H1 (cell line): ENCODE measurements at regions not wholly inside any gene's neighbourhood (a gene's known extent, or its start where the extent isn't known, plus 50 kb on each side); places are given as distances from the start of the nearest gene placed in this dataset.

Source experiments
- CTCF ChIA-PET: fragments of 300-600 bp; sonication (Branson Sonifier 250); formaldehyde crosslinking; loops from one replicate; lab custom pipeline; 2021; ENCODE audit not compliant: partially characterized antibody; lab: Charles Lee
- POLR2A ChIA-PET: fragments of 300-600 bp; sonication (Branson Sonifier 250); formaldehyde crosslinking; loops from one replicate; lab custom pipeline; 2021; ENCODE audit warnings: inconsistent platforms; ENCODE audit not compliant: partially characterized antibody; lab: Charles Lee
- DNase-seq, 2 experiments: peaks; one replicate each; pipeline versions ENCODE4 v3.0.0 to v3.0.0-alpha.2; 2010 to 2022; ENCODE audit warnings: low spot score in 2 of 2, low read depth in 1 of 2, mixed read lengths in 1 of 2
- FAIRE-seq: peaks from 2 replicates; lab custom pipeline; 2011; peaks lifted over from hg19 to GRCh38; lab: Jason Lieb, UNC
- H2AFZ ChIP-seq: 2 replicates; pipeline ENCODE4 v1.8.1; 2012; ENCODE audit warnings: low read length, inconsistent platforms
- H2AK5ac ChIP-seq: 2 replicates; pipeline ENCODE4 v1.6.1; 2013; ENCODE audit warnings: low read depth, low read length
- H2BK120ac ChIP-seq: replicated peaks from 2 replicates; pipeline ENCODE3; 2013; ENCODE audit warnings: low read depth, low read length, inconsistent platforms
- H2BK12ac ChIP-seq: 2 replicates; pipeline ENCODE4 v1.6.1; 2013; ENCODE audit warnings: low read depth, low read length
- H2BK15ac ChIP-seq: 2 replicates; pipeline ENCODE4 v1.6.1; 2013; ENCODE audit warnings: low read length
- H2BK20ac ChIP-seq: 2 replicates; pipeline ENCODE4 v1.6.1; 2013; ENCODE audit warnings: low read length
- H2BK5ac ChIP-seq: 2 replicates; pipeline ENCODE4 v1.6.1; 2013; ENCODE audit warnings: low read depth, low read length
- H3K14ac ChIP-seq: 2 replicates; pipeline ENCODE4 v1.6.1; 2013; ENCODE audit warnings: inconsistent platforms; ENCODE audit not compliant: insufficient read length
- H3K18ac ChIP-seq: 2 replicates; pipeline ENCODE4 v1.6.1; 2013; ENCODE audit warnings: low read length; ENCODE audit errors: extremely low read depth
- H3K23ac ChIP-seq: 2 replicates; pipeline ENCODE4 v1.6.1; 2013; ENCODE audit warnings: inconsistent platforms; ENCODE audit not compliant: insufficient read length
- H3K23me2 ChIP-seq: 2 replicates; pipeline ENCODE4 v1.6.1; 2013; ENCODE audit warnings: low read depth, low read length
- H3K27ac ChIP-seq: 2 replicates; pipeline ENCODE4 v1.6.1; 2011; ENCODE audit warnings: low read depth, low read length, inconsistent platforms
- H3K27me3 ChIP-seq, 4 experiments: replicated peaks in 1 of 4; 1 replicate in 1 of 4; 2 replicates in 3 of 4; pipeline versions ENCODE4 v1.6.1 to v1.8.1; 2011 to 2013; ENCODE audit warnings: low read length in 3 of 4, mild to moderate bottlenecking in 3 of 4, inconsistent platforms in 2 of 4, mixed read lengths in 2 of 4, moderate library complexity in 1 of 4; ENCODE audit not compliant: control insufficient read depth in 3 of 4, insufficient read depth in 3 of 4; ENCODE audit errors: extremely low read depth in 1 of 4
- H3K36me3 ChIP-seq, 4 experiments: 2 replicates each; pipeline versions ENCODE4 v1.6.1 to v1.8.1; 2011 to 2013; ENCODE audit warnings: mild to moderate bottlenecking in 4 of 4, low read length in 3 of 4, moderate library complexity in 2 of 4, control low read depth in 1 of 4, inconsistent platforms in 1 of 4; ENCODE audit not compliant: insufficient read depth in 4 of 4, control insufficient read depth in 2 of 4
- H3K4ac ChIP-seq: replicated peaks from 2 replicates; pipeline ENCODE3; 2013; ENCODE audit warnings: low read length, low read depth, mixed read lengths, inconsistent platforms; ENCODE audit not compliant: insufficient read length
- H3K4me1 ChIP-seq, 4 experiments: replicated peaks in 1 of 4; 1 replicate in 1 of 4; 2 replicates in 3 of 4; pipeline versions ENCODE4 v1.6.1 to v1.8.1; 2011 to 2013; ENCODE audit warnings: low read length in 3 of 4, inconsistent platforms in 2 of 4, mixed read lengths in 1 of 4; ENCODE audit not compliant: insufficient read depth in 4 of 4, control insufficient read depth in 3 of 4
- H3K4me2 ChIP-seq, 2 experiments: 2 replicates each; pipeline versions ENCODE4 v1.6.1 to v1.8.1; 2011 to 2013; ENCODE audit warnings: low read depth in 2 of 2, low read length in 2 of 2, control low read depth in 1 of 2, inconsistent platforms in 1 of 2, mild to moderate bottlenecking in 1 of 2; ENCODE audit not compliant: insufficient read depth in 1 of 2
- H3K4me3 ChIP-seq, 4 experiments: fragments of 200-600, 300-600 bp in 1 of 4; sonication (generic), shearing (Covaris generic), sonication (Bioruptor Twin) in 1 of 4; 2 replicates each; pipeline versions ENCODE4 v1.5.1 to v1.8.1; 2011 to 2016; ENCODE audit warnings: low read length in 4 of 4, low read depth in 3 of 4, control low read depth in 2 of 4, inconsistent platforms in 2 of 4, mild to moderate bottlenecking in 2 of 4, mixed read lengths in 1 of 4, moderate library complexity in 1 of 4; ENCODE audit not compliant: insufficient read depth in 2 of 4; ENCODE audit errors: extremely low read depth in 1 of 4
- H3K56ac ChIP-seq: replicated peaks from 2 replicates; pipeline ENCODE3; 2013; ENCODE audit warnings: low read depth, mild to moderate bottlenecking, mixed read lengths, low read length, inconsistent platforms; ENCODE audit not compliant: insufficient read length
- H3K79me1 ChIP-seq: 2 replicates; pipeline ENCODE4 v1.6.1; 2013; ENCODE audit warnings: low read depth, low read length, control low read depth
- H3K79me2 ChIP-seq, 2 experiments: 2 replicates each; pipeline versions ENCODE4 v1.6.1 to v1.8.1; 2012 to 2013; ENCODE audit warnings: low read length in 2 of 2, mild to moderate bottlenecking in 2 of 2, inconsistent platforms in 1 of 2; ENCODE audit not compliant: insufficient read depth in 2 of 2, control insufficient read depth in 1 of 2
- H3K9ac ChIP-seq, 4 experiments: replicated peaks in 1 of 4; 1 replicate in 1 of 4; 2 replicates in 3 of 4; pipeline versions ENCODE4 v1.6.1 to v1.8.1; 2011 to 2013; ENCODE audit warnings: low read depth in 3 of 4, low read length in 3 of 4, control low read depth in 2 of 4, mild to moderate bottlenecking in 2 of 4, moderate library complexity in 2 of 4, inconsistent platforms in 1 of 4; ENCODE audit errors: extremely low read depth in 1 of 4
- H3K9me3 ChIP-seq, 2 experiments: 2 replicates each; pipeline versions ENCODE4 v1.6.1 to v1.8.1; 2012 to 2013; ENCODE audit warnings: mild to moderate bottlenecking in 2 of 2, moderate library complexity in 2 of 2, control low read depth in 1 of 2, inconsistent platforms in 1 of 2, low read depth in 1 of 2, low read length in 1 of 2, mixed read lengths in 1 of 2; ENCODE audit not compliant: insufficient read depth in 2 of 2
- H4K20me1 ChIP-seq, 2 experiments: replicated peaks in 1 of 2; 2 replicates each; pipeline versions ENCODE3 to v1.8.1; 2011 to 2013; ENCODE audit warnings: inconsistent platforms in 2 of 2, low read length in 2 of 2, mild to moderate bottlenecking in 1 of 2; ENCODE audit not compliant: insufficient read depth in 2 of 2, control insufficient read depth in 1 of 2
- H4K5ac ChIP-seq: 2 replicates; pipeline ENCODE4 v1.6.1; 2013; ENCODE audit warnings: low read length, low read depth, mixed read lengths, inconsistent platforms; ENCODE audit not compliant: insufficient read length
- H4K8ac ChIP-seq: 2 replicates; pipeline ENCODE4 v1.8.0; 2013; ENCODE audit warnings: mild to moderate bottlenecking, moderate library complexity, low read length, inconsistent platforms; ENCODE audit not compliant: insufficient read depth; ENCODE audit errors: extremely low read depth
- H4K91ac ChIP-seq: replicated peaks from 2 replicates; pipeline ENCODE3; 2013; ENCODE audit warnings: low read length, mixed read lengths, inconsistent platforms; ENCODE audit not compliant: insufficient read length
- FOSL1 ChIP-seq: IDR thresholded peaks from 2 replicates; pipeline ENCODE4 v1.6.1; 2011; ENCODE audit warnings: mild to moderate bottlenecking, low read depth, low read length, moderate library complexity; ENCODE audit not compliant: insufficient read depth
- TCF12 ChIP-seq: IDR thresholded peaks from 2 replicates; pipeline ENCODE4 v1.6.1; 2011; ENCODE audit warnings: low read depth, mild to moderate bottlenecking, low read length
- WGBS, 2 experiments: shearing (Covaris generic) in 1 of 2; methylation state at CpG; one replicate each; pipeline versions ENCODE4 v1.1.6 to v1.1.7; 2013 to 2015; ENCODE audit warnings: low lambda C conversion rate in 2 of 2, mixed read lengths in 2 of 2, inconsistent platforms in 1 of 2, low coverage in 1 of 2, missing lambda C conversion rate in 1 of 2; ENCODE audit not compliant: insufficient replicate concordance in 2 of 2, insufficient coverage in 1 of 2, insufficient read length in 1 of 2; ENCODE audit errors: extremely low coverage in 1 of 2, missing lambda C conversion rate in 1 of 2; 5-methylcytosine and 5-hydroxymethylcytosine counted together

- Histone ChIP-seq H3K79me1 (no peaks in the 10 kb centered on the region), H3K36me3 (no peaks in the 10 kb centered on the region), H3K27ac (no peak overlapping the region), H3K4me1 (0 out of 7 replicates have a peak, but pooled peaks cover 0 to 2% (median 0%) of the 10 kb centered on the region in 4 experiments), H3K4ac (no peak overlapping the region), H2BK12ac (no peak overlapping the region), H3K9me3 (no peaks in the 10 kb centered on the region), H4K20me1 (no peaks in the 10 kb centered on the region), H2AFZ (no peak overlapping the region), H3K4me3 (no peak overlapping the region), H2AK5ac (no peak overlapping the region), H3K18ac (no peak overlapping the region), H3K4me2 (no peak overlapping the region), H4K5ac (no peak overlapping the region), H2BK120ac (no peak overlapping the region), H3K23ac (no peak overlapping the region), H2BK15ac (no peak overlapping the region), H3K14ac (no peak overlapping the region), H3K9ac (no peak overlapping the region), H3K56ac (no peak overlapping the region), H4K8ac (no peak overlapping the region), H2BK20ac (no peak overlapping the region), H3K79me2 (no peaks in the 10 kb centered on the region), H4K91ac (no peak overlapping the region), H3K27me3 (no peaks in the 10 kb centered on the region; a peak in 1 of 7 replicates), H3K23me2 (no peaks in the 10 kb centered on the region), H2BK5ac (no peak overlapping the region)
- ChIA-PET POLR2A (no interaction called here), CTCF (interaction anchor here (0.7 to 1.1 kb wide), 4 partner anchors 13 to 1237 kb away, joined by 3 to 4 read pairs (median 3); no protein-coding TSS in a partner anchor)
- TF ChIP-seq TCF12 (no peak), FOSL1 (no peak)
- 96% methylated on average over 6 of the region's 8 CpGs; no CpG with 5 or more reads in 1 of the 2 experiments for WGBS, 2 experiments
- FAIRE-seq = no peak
- no peak for DNase-seq
Observed at GRCh38 chr2:23320058-23320457, 64.9 kb upstream of the KLHL29 start.
